RKO (cell line): ENCODE measurements at regions not wholly inside any gene's neighbourhood (a gene's known extent, or its start where the extent isn't known, plus 50 kb on each side); places are given as distances from the start of the nearest gene placed in this dataset.

ENCODE experiments used
- DNase-seq: peaks from one replicate; pipeline ENCODE4 v3.0.0-alpha.2; 2016; ENCODE audit warnings: low spot score

- DNase-seq, result no peak
Measured at GRCh38 chr9:28741459-28741858, 1168.2 kb upstream of the C9orf72 start.

- DNase-seq, result no peak
Measured at GRCh38 chr9:28747351-28747985, 1174.2 kb upstream of the C9orf72 start.

GRCh38 chr9:28750136-28750535, 1176.9 kb upstream of the C9orf72 start:
- no peak for DNase-seq

GRCh38 chr9:28758341-28758740, 1185.1 kb upstream of the C9orf72 start:
- DNase-seq, result no peak

GRCh38 chr9:28758971-28759370, 1185.7 kb upstream of the C9orf72 start:
- no peak for DNase-seq

GRCh38 chr9:28762167-28762566, 1188.9 kb upstream of the C9orf72 start:
- no peak for DNase-seq

GRCh38 chr9:28764532-28764931, 1191.3 kb upstream of the C9orf72 start:
- DNase-seq, result no peak

- DNase-seq, result no peak
Measured at GRCh38 chr9:28770226-28770625, 1196.9 kb upstream of the C9orf72 start.

GRCh38 chr9:28770827-28771226, 1197.5 kb upstream of the C9orf72 start:
- no peak for DNase-seq

- DNase-seq, result peak; percentile 57
Measured at GRCh38 chr9:28774433-28775235, 1201.4 kb upstream of the C9orf72 start.

- DNase-seq, result no peak
Measured at GRCh38 chr9:28779243-28779642, 1206.0 kb upstream of the C9orf72 start.

- DNase-seq, result no peak
Measured at GRCh38 chr9:28781481-28781880, 1208.2 kb upstream of the C9orf72 start.

GRCh38 chr9:28782630-28783029, 1209.3 kb upstream of the C9orf72 start:
- DNase-seq, result no peak

- DNase-seq, result no peak
Measured at GRCh38 chr9:28792716-28793115, 1219.4 kb upstream of the C9orf72 start.

GRCh38 chr9:28799876-28800275, 1226.6 kb upstream of the C9orf72 start:
- no peak for DNase-seq

- DNase-seq, result no peak
Measured at GRCh38 chr9:28801144-28801799, 1228.0 kb upstream of the C9orf72 start.

- DNase-seq, result no peak
Measured at GRCh38 chr9:28805197-28805596, 1231.9 kb upstream of the C9orf72 start.

GRCh38 chr9:28808042-28808441, 1234.8 kb upstream of the C9orf72 start:
- DNase-seq, result peak; percentile 15

- peak; percentile 2 for DNase-seq
Measured at GRCh38 chr9:28810388-28811075, 1237.3 kb upstream of the C9orf72 start.

GRCh38 chr9:28820741-28821140, 1247.5 kb upstream of the C9orf72 start:
- no peak for DNase-seq

GRCh38 chr9:28821240-28821639, 1248.0 kb upstream of the C9orf72 start:
- no peak for DNase-seq

- DNase-seq, result no peak
Measured at GRCh38 chr9:28824432-28824963, 1251.2 kb upstream of the C9orf72 start.
